SK-N-SH treated with all-trans-retinoic acid at 6 μM for 48 hours (cell line): ENCODE measurements at regions not wholly inside any gene's neighbourhood (a gene's known extent, or its start where the extent isn't known, plus 50 kb on each side); places are given as distances from the start of the nearest gene placed in this dataset.

Experiments
- ATAC-seq: fragments of 200-7000 bp; cut with Tn5 transposase; 3 replicates; pipeline ENCODE4 v1.9.1; 2020; ENCODE audit warnings: mild to moderate bottlenecking, moderate library complexity
- ARNTL ChIP-seq: fragments of 450-650 bp; formaldehyde crosslinking; IDR thresholded peaks from 2 replicates; pipeline ENCODE4 v1.5.0; 2020; ENCODE audit warnings: low read depth, mild to moderate bottlenecking, moderate library complexity, borderline replicate concordance
- BACH2 ChIP-seq: fragments of 250-450 bp; sonication (Bioruptor Pico); IDR thresholded peaks from 2 replicates; pipeline ENCODE4 v1.9.0; 2021; ENCODE audit warnings: mild to moderate bottlenecking, borderline replicate concordance
- CSDC2 ChIP-seq: fragments of 250-450 bp; sonication (Bioruptor Pico); IDR thresholded peaks from 2 replicates; pipeline ENCODE4 v1.5.0; 2020; ENCODE audit warnings: mild to moderate bottlenecking, moderate library complexity
- CSRNP3 ChIP-seq: fragments of 250-450 bp; sonication (Bioruptor Pico); IDR thresholded peaks from 2 replicates; pipeline ENCODE4 v1.5.1; 2021; ENCODE audit warnings: mild to moderate bottlenecking, moderate library complexity
- ESRRG ChIP-seq: fragments of 250-450 bp; sonication (Bioruptor Pico); IDR thresholded peaks from 2 replicates; pipeline ENCODE4 v1.6.1; 2021; ENCODE audit warnings: mild to moderate bottlenecking
- GLIS3 ChIP-seq: fragments of 250-450 bp; sonication (Bioruptor Pico); IDR thresholded peaks from 2 replicates; pipeline ENCODE4 v1.5.0; 2020; ENCODE audit warnings: mild to moderate bottlenecking, moderate library complexity
- ISL1 ChIP-seq: fragments of 250-450 bp; sonication (Bioruptor Pico); IDR thresholded peaks from 2 replicates; pipeline ENCODE4 v2.1.2; 2022; ENCODE audit warnings: mild to moderate bottlenecking, moderate library complexity
- OSR1 ChIP-seq: fragments of 250-450 bp; sonication (Bioruptor Pico); IDR thresholded peaks from 2 replicates; pipeline ENCODE4 v1.8.0; 2022; ENCODE audit warnings: moderate library complexity, mild to moderate bottlenecking, inconsistent platforms
- PATZ1 ChIP-seq: fragments of 250-450 bp; sonication (Bioruptor Pico); IDR thresholded peaks from 2 replicates; pipeline ENCODE4 v1.8.0; 2020; ENCODE audit warnings: mild to moderate bottlenecking, moderate library complexity, borderline replicate concordance
- POU6F1 ChIP-seq: fragments of 250-450 bp; sonication (Bioruptor Pico); IDR thresholded peaks from 2 replicates; pipeline ENCODE4 v1.8.0; 2021; ENCODE audit warnings: low read depth, mild to moderate bottlenecking, moderate library complexity, borderline replicate concordance
- PPARA ChIP-seq: fragments of 250-450 bp; sonication (Bioruptor Pico); IDR thresholded peaks from 2 replicates; pipeline ENCODE4 v1.5.0; 2020; ENCODE audit warnings: mild to moderate bottlenecking, borderline replicate concordance
- RARB ChIP-seq: fragments of 250-450 bp; sonication (Bioruptor Pico); IDR thresholded peaks from 2 replicates; pipeline ENCODE4 v1.8.0; 2021; ENCODE audit warnings: mild to moderate bottlenecking, moderate library complexity
- SNAI2 ChIP-seq: fragments of 250-450 bp; sonication (Bioruptor Pico); IDR thresholded peaks from 2 replicates; pipeline ENCODE4 v1.5.0; 2020; ENCODE audit warnings: mild to moderate bottlenecking, moderate library complexity
- TCF4 ChIP-seq: fragments of 250-450 bp; sonication (Bioruptor Pico); IDR thresholded peaks from 2 replicates; pipeline ENCODE4 v1.8.0; 2021; ENCODE audit warnings: mild to moderate bottlenecking, moderate library complexity, borderline replicate concordance
- TOX ChIP-seq: fragments of 250-450 bp; sonication (Bioruptor Pico); IDR thresholded peaks from 2 replicates; pipeline ENCODE4 v1.8.0; 2021; ENCODE audit warnings: mild to moderate bottlenecking, moderate library complexity, borderline replicate concordance
- TSHZ2 ChIP-seq: fragments of 250-450 bp; sonication (Bioruptor Pico); IDR thresholded peaks from 2 replicates; pipeline ENCODE4 v1.5.0; 2020; ENCODE audit warnings: mild to moderate bottlenecking, moderate library complexity
- ZC3H10 ChIP-seq: fragments of 250-450 bp; sonication (Bioruptor Pico); IDR thresholded peaks from 2 replicates; pipeline ENCODE4 v1.5.1; 2021; ENCODE audit warnings: mild to moderate bottlenecking, moderate library complexity
- ZFP3 ChIP-seq: fragments of 250-450 bp; sonication (Bioruptor Pico); IDR thresholded peaks from 2 replicates; pipeline ENCODE4 v1.5.0; 2020; ENCODE audit warnings: mild to moderate bottlenecking, moderate library complexity
- ZFP30 ChIP-seq: fragments of 450-650 bp; formaldehyde crosslinking; IDR thresholded peaks from 2 replicates; pipeline ENCODE4 v1.5.0; 2022; ENCODE audit warnings: mild to moderate bottlenecking, moderate library complexity
- ZNF70 ChIP-seq: fragments of 450-650 bp; formaldehyde crosslinking; IDR thresholded peaks from 2 replicates; pipeline ENCODE4 v1.5.0; 2020; ENCODE audit warnings: mild to moderate bottlenecking, moderate library complexity
- ZNF8 ChIP-seq: fragments of 450-650 bp; formaldehyde crosslinking; IDR thresholded peaks from 2 replicates; pipeline ENCODE4 v1.5.0; 2020; ENCODE audit warnings: mild to moderate bottlenecking, moderate library complexity

- TF ChIP-seq ARNTL (CRISPR knock-in tag) (no peak), PATZ1 (no peak), ZC3H10 (CRISPR knock-in tag) (no peak), RARB (CRISPR knock-in tag) (no peak), TOX (CRISPR knock-in tag) (no peak), PPARA (CRISPR knock-in tag) (no peak), CSDC2 (CRISPR knock-in tag) (no peak), ZFP30 (no peak), OSR1 (CRISPR knock-in tag) (no peak), ESRRG (CRISPR knock-in tag) (no peak), GLIS3 (CRISPR knock-in tag) (no peak), CSRNP3 (CRISPR knock-in tag) (no peak), BACH2 (CRISPR knock-in tag) (no peak), ISL1 (CRISPR knock-in tag) (no peak), TSHZ2 (CRISPR knock-in tag) (no peak), ZNF70 (CRISPR knock-in tag) (no peak)
- ATAC-seq = no peak
Observed at GRCh38 chr1:234938924-234939323, 189.7 kb downstream of the TOMM20 start.

- no peak for TF ChIP-seq ZNF8 (CRISPR knock-in tag)
- TF ChIP-seq SNAI2 (CRISPR knock-in tag) = no peak
- TF ChIP-seq RARB (CRISPR knock-in tag) = no peak
- TF ChIP-seq ZNF70 (CRISPR knock-in tag) = no peak
- no peak for ATAC-seq
Observed at GRCh38 chr1:234938135-234938534, 190.5 kb downstream of the TOMM20 start.

GRCh38 chr1:234936612-234937389 lies 191.8 kb downstream of the TOMM20 start:
- ATAC-seq = no peak

GRCh38 chr1:234934611-234935033 lies 194.0 kb downstream of the TOMM20 start:
- peak; percentile 33; the same call in 2 of the 3 replicates for ATAC-seq
- TF ChIP-seq ISL1 (CRISPR knock-in tag) (no peak), CSRNP3 (CRISPR knock-in tag) (no peak), OSR1 (CRISPR knock-in tag) (no peak), ZFP3 (CRISPR knock-in tag) (no peak), PATZ1 (no peak), TCF4 (CRISPR knock-in tag) (no peak), POU6F1 (CRISPR knock-in tag) (no peak), BACH2 (CRISPR knock-in tag) (no peak), ZC3H10 (CRISPR knock-in tag) (no peak), ZNF70 (CRISPR knock-in tag) (no peak), ARNTL (CRISPR knock-in tag) (no peak), ESRRG (CRISPR knock-in tag) (no peak), SNAI2 (CRISPR knock-in tag) (no peak)

More at GRCh38 chr1:234936612-234937389, 191.8 kb downstream of the TOMM20 start:
- TF ChIP-seq PPARA (CRISPR knock-in tag) (no peak), OSR1 (CRISPR knock-in tag) (no peak)
